ENCODE measurements at regions not wholly inside any gene's neighbourhood (a gene's known extent, or its start where the extent isn't known, plus 50 kb on each side); places are given as distances from the start of the nearest gene placed in this dataset.

DNA sequence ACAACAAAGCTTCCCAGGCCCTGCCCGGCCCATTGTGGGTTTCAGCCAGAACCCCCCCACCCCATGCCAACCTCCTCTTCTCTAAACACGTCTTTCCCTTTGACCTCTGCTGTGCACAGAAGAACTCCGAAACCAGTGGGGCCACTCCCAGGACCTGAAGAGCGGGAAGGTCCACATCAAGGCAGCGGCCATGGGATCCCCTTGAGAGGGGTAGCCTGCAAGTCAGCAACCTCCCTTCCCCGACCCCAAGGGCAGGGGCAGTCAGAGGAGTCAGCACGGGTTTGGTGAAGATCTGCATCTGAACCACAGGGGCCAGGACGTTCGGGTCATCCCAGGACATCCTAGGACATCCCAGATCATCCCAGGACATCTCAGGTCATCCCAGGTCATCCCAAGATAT lies 379.9 kb upstream of the IRX4 start:
- Histone ChIP-seq H3K4me1 (no peaks in the 10 kb centered on the region), H3K27me3 (no peaks in the 10 kb centered on the region), H3K9me3 (no peaks in the 10 kb centered on the region), H3K36me3 (no peaks in the 10 kb centered on the region), H3K27ac (no peak overlapping the region), H3K4me3 (no peak overlapping the region)
- DNase-seq (no peak), ATAC-seq (ENCODE audit: low FRiP score in 2 of 2) (no peak)
- TF ChIP-seq, protein P1, sequence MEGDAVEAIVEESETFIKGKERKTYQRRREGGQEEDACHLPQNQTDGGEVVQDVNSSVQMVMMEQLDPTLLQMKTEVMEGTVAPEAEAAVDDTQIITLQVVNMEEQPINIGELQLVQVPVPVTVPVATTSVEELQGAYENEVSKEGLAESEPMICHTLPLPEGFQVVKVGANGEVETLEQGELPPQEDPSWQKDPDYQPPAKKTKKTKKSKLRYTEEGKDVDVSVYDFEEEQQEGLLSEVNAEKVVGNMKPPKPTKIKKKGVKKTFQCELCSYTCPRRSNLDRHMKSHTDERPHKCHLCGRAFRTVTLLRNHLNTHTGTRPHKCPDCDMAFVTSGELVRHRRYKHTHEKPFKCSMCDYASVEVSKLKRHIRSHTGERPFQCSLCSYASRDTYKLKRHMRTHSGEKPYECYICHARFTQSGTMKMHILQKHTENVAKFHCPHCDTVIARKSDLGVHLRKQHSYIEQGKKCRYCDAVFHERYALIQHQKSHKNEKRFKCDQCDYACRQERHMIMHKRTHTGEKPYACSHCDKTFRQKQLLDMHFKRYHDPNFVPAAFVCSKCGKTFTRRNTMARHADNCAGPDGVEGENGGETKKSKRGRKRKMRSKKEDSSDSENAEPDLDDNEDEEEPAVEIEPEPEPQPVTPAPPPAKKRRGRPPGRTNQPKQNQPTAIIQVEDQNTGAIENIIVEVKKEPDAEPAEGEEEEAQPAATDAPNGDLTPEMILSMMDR (IDR thresholded peaks at IDR 0.05), result no peak
- TF ChIP-seq EP300 (IDR thresholded peaks at IDR 0.05) (no peak), POLR2AphosphoS5 (IDR thresholded peaks at IDR 0.05) (no peak), POLR2A (IDR thresholded peaks at IDR 0.05) (no peak)
- WGBS, 2 donors, result 66 to 67% methylated on average over 6 to 9 of the region's 9 CpGs

- Histone ChIP-seq H3K4me1 (no peaks in the 10 kb centered on the region), H3K4me3 (no peak overlapping the region), H3K27me3 (no peaks in the 10 kb centered on the region), H3K9me3 (no peaks in the 10 kb centered on the region), H3K36me3 (no peaks in the 10 kb centered on the region), H3K27ac (no peak overlapping the region)
- TF ChIP-seq, protein P1 (IDR thresholded peaks at IDR 0.05), result no peak
- TF ChIP-seq POLR2A (IDR thresholded peaks at IDR 0.05), result no peak
- TF ChIP-seq EP300 (IDR thresholded peaks at IDR 0.05), result no peak
- no peak for TF ChIP-seq POLR2AphosphoS5 (IDR thresholded peaks at IDR 0.05)
- WGBS, 2 donors, result 91 to 95% methylated on average over 24 to 31 of the region's 32 CpGs
- ATAC-seq (ENCODE audit: low FRiP score in 2 of 2) (no peak), DNase-seq (no peak)
Measured at GRCh38 chr5:2261004-2261703, 378.4 kb upstream of the IRX4 start.

DNA sequence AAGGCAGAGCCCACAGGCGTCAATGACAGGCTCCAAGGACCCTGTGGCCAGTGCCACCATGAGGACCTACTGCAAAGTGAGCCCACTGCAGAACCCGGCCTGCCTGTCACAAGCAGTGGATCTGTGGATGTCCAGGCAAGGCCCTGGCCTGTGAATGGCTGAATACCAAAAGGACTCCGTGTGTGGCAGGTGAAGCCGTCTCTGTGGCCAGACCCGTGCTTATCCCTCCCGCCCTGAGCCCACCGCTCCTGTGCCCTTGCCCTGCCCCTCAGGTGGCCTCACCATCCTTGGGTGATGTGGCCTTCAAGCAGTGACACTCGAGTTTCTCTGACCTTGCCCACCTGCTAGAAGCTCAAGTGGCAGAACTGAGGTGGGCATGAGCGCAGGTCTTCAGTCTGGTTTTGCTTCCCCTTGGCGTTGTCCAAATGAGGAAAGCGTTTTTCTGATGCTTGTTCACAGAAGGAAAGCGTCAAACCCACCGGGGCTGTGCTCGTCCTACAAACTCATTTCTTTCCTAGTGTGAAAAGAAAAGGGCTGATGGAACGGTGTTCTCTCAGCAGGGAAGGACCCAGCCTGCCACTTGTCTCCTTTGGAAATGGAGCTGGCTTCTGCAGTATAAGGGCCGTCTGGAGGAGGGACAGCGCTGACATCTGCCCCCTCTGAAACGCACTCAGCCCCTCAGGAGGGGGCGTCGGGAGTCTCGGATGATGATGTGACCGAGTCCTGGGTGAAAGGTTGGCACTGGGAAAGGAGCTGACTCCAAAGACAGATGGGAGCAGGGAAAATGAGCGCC lies 377.7 kb upstream of the IRX4 start:
- Histone ChIP-seq H3K4me1 (no peaks in the 10 kb centered on the region), H3K36me3 (no peaks in the 10 kb centered on the region), H3K9me3 (no peaks in the 10 kb centered on the region), H3K4me3 (no peak overlapping the region), H3K27ac (no peak overlapping the region), H3K27me3 (no peaks in the 10 kb centered on the region)
- DNase-seq (no peak), ATAC-seq (ENCODE audit: low FRiP score in 2 of 2) (no peak)
- WGBS, 2 donors, result 82 to 84% methylated on average over 18 to 22 of the region's 23 CpGs
- TF ChIP-seq, protein P1 (IDR thresholded peaks at IDR 0.05), result no peak
- no peak for TF ChIP-seq EP300 (IDR thresholded peaks at IDR 0.05)
- TF ChIP-seq POLR2AphosphoS5 (IDR thresholded peaks at IDR 0.05), result no peak
- TF ChIP-seq POLR2A (IDR thresholded peaks at IDR 0.05), result no peak

DNA sequence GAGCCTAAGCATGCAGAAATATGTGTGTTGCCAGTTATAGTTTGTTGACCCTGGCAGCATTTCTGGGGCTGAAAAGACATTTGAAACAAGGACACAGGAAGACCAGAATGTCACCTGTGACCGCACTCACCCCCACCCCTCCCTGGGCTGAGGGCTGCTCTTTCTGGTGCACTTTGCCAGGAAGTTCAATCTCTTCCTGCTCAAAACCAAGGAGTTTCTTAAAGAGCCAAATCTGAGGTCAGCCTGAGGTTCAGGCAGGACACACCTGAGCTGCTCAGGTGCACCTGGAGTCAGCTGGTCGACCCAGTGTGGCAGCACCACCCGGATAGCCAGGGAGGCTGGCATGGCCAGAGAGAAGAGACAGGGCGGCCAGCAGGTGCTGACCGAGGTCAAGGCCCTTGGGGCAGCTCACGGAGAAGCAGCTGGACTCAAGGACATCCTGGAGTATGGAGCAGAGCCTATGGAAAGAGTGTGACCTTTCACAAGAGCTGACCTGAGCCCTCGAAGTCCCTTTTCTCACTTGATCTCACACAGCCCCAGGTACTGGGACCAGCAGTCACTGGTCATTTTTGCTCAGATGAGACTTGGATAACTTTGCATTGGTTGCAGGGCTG lies 376.9 kb upstream of the IRX4 start:
- no peaks in the 10 kb centered on the region for H3K27me3 ChIP-seq
- no peak for TF ChIP-seq POLR2A (IDR thresholded peaks at IDR 0.05)
- TF ChIP-seq, protein P1 (IDR thresholded peaks at IDR 0.05), result no peak
- TF ChIP-seq POLR2AphosphoS5 (IDR thresholded peaks at IDR 0.05), result no peak
- TF ChIP-seq EP300 (IDR thresholded peaks at IDR 0.05), result no peak
- no peaks in the 10 kb centered on the region for H3K9me3 ChIP-seq
- 25 to 54% methylated on average over 1 to 5 of the region's 7 CpGs for WGBS, 2 donors
- DNase-seq (no peak), ATAC-seq (ENCODE audit: low FRiP score in 2 of 2) (no peak)
- H3K4me3 ChIP-seq, result no peak overlapping the region
- no peak overlapping the region for H3K27ac ChIP-seq
- H3K36me3 ChIP-seq, result no peaks in the 10 kb centered on the region
- no peaks in the 10 kb centered on the region for H3K4me1 ChIP-seq
